ENCODE measurements at regions not wholly inside any gene's neighbourhood (a gene's known extent, or its start where the extent isn't known, plus 50 kb on each side); places are given as distances from the start of the nearest gene placed in this dataset.

DNA sequence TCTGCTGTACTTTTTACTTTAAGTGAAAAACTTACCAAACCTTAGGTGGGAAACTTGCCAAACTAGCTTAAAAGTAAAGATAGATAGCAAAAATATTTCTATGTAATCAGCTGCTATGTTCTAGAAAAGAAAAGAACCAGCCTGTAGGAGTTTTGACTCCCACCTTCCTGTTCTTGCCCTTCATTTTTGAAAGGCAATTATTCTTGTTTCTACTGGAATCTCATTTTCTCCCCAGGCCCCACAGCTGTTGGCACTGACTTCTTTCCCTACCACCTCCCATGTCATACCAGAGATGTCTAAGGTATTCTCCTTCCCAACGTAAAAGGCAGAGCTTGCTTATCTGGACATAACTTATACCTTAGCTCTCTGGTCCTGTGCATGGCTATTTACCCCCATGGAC, 389.7 kb downstream of the ARHGEF28 start:
- DNase-seq (ENCODE audit: low read depth, low spot score) (no peak), ATAC-seq (no peak)
- H3K9ac ChIP-seq (ENCODE audit: low read length) = no peak overlapping the region
- H3K4me3 ChIP-seq (replicated peaks in 1 of 2; ENCODE audit: low read depth in 1 of 2, low read length in 2 of 2) = no peak overlapping the region
- no TSS peak for BruUV-seq (replicated peaks)
- H3K4me1 ChIP-seq (ENCODE audit: control insufficient read depth in 1 of 2, insufficient read depth in 2 of 2, low read length in 2 of 2) = peaks cover 18 to 23% of the 10 kb centered on the region in 2 experiments
- H3K9me2 ChIP-seq (ENCODE audit: insufficient read depth) = no peaks in the 10 kb centered on the region
- H3K27me3 ChIP-seq (ENCODE audit: insufficient read depth, low read length) = peaks cover 16% of the 10 kb centered on the region; the same call in 1 of the 2 replicates
- no peaks in the 10 kb centered on the region for H3K9me3 ChIP-seq (ENCODE audit: control insufficient read depth in 1 of 2, insufficient read depth in 1 of 2, low read depth in 1 of 2, low read length in 2 of 2)
- TF ChIP-seq FOSL1 (IDR thresholded peaks at IDR 0.05; ENCODE audit: low read depth) (no peak), POLR2A (IDR thresholded peaks at IDR 0.05; ENCODE audit: borderline replicate concordance, extremely low read depth, insufficient read depth, insufficient read length) (no peak), RAD21 (IDR thresholded peaks at IDR 0.05; ENCODE audit: low read depth) (no peak)
- H2AFZ ChIP-seq (ENCODE audit: low read depth, low read length, poor library complexity, severe bottlenecking) = no peak overlapping the region
- H3K79me2 ChIP-seq (ENCODE audit: insufficient read depth, low read length) = no peaks in the 10 kb centered on the region
- intact Hi-C loops (cut with micrococcal nuclease) = loop anchor here (5.0 kb wide), 1 partner anchor 113 kb away; no protein-coding TSS in a partner anchor
- ChIA-PET POLR2A (no interaction called here), RAD21 (ENCODE audit: low non-redundant PET in 1 of 2, low total read pairs in 2 of 2, uncharacterized antibody in 2 of 2, unreplicated experiment in 2 of 2) (no interaction called here), CTCF (interaction anchor here (1.9 kb wide), 1 partner anchor 12 kb away, joined by 5 read pairs; no protein-coding TSS in a partner anchor)
- H3K27ac ChIP-seq (ENCODE audit: low read depth, low read length) = no peak overlapping the region
- H3K4me2 ChIP-seq (ENCODE audit: low read length) = no peak overlapping the region
- H3K36me3 ChIP-seq (ENCODE audit: control insufficient read depth in 1 of 2, insufficient read depth in 2 of 2, low read length in 2 of 2) = no peaks in the 10 kb centered on the region
- H4K20me1 ChIP-seq (ENCODE audit: insufficient read depth) = no peaks in the 10 kb centered on the region

DNA sequence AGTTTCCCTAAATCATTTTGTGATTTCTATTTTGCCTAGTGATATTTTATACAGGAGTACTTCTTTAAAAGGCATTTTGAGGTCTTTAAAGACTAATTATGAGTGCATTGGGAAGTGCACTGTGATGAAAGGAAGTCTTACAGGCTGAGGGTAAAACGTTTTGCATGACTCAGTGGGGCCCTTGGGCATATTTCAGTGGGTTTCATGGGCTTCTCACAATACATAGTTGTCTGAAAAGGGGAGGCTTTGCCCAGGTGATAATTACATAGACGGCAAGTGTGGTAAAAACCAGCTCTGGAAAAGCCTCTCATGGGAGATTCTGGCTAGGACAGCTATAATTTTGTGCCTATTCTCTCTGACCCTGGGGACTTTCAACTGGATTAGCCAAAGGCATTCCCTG, 387.2 kb downstream of the ARHGEF28 start:
- H3K4me2 ChIP-seq (ENCODE audit: low read length) = no peak overlapping the region
- no peaks in the 10 kb centered on the region for H3K9me2 ChIP-seq (ENCODE audit: insufficient read depth)
- intact Hi-C loops (cut with micrococcal nuclease) = no loop called here
- no peak overlapping the region for H2AFZ ChIP-seq (ENCODE audit: low read depth, low read length, poor library complexity, severe bottlenecking)
- no peaks in the 10 kb centered on the region for H3K27me3 ChIP-seq (ENCODE audit: insufficient read depth, low read length)
- H3K9me3 ChIP-seq (ENCODE audit: control insufficient read depth in 1 of 2, insufficient read depth in 1 of 2, low read depth in 1 of 2, low read length in 2 of 2) = no peaks in the 10 kb centered on the region
- ATAC-seq = no peak
- POLR2A ChIA-PET = no interaction called here
- no peaks in the 10 kb centered on the region for H3K36me3 ChIP-seq (ENCODE audit: control insufficient read depth in 1 of 2, insufficient read depth in 2 of 2, low read length in 2 of 2)
- RAD21 ChIA-PET (ENCODE audit: low non-redundant PET in 1 of 2, low total read pairs in 2 of 2, uncharacterized antibody in 2 of 2, unreplicated experiment in 2 of 2) = no interaction called here
- no peaks in the 10 kb centered on the region for H4K20me1 ChIP-seq (ENCODE audit: insufficient read depth)
- H3K4me3 ChIP-seq (replicated peaks in 1 of 2; ENCODE audit: low read depth in 1 of 2, low read length in 2 of 2) = no peak overlapping the region
- H3K79me2 ChIP-seq (ENCODE audit: insufficient read depth, low read length) = no peaks in the 10 kb centered on the region
- TF ChIP-seq POLR2A (IDR thresholded peaks at IDR 0.05; ENCODE audit: borderline replicate concordance, extremely low read depth, insufficient read depth, insufficient read length) = no peak
- no peak for TF ChIP-seq RAD21 (IDR thresholded peaks at IDR 0.05; ENCODE audit: low read depth)
- TF ChIP-seq ZFX (IDR thresholded peaks at IDR 0.05) = no peak
- TF ChIP-seq, protein P1, sequence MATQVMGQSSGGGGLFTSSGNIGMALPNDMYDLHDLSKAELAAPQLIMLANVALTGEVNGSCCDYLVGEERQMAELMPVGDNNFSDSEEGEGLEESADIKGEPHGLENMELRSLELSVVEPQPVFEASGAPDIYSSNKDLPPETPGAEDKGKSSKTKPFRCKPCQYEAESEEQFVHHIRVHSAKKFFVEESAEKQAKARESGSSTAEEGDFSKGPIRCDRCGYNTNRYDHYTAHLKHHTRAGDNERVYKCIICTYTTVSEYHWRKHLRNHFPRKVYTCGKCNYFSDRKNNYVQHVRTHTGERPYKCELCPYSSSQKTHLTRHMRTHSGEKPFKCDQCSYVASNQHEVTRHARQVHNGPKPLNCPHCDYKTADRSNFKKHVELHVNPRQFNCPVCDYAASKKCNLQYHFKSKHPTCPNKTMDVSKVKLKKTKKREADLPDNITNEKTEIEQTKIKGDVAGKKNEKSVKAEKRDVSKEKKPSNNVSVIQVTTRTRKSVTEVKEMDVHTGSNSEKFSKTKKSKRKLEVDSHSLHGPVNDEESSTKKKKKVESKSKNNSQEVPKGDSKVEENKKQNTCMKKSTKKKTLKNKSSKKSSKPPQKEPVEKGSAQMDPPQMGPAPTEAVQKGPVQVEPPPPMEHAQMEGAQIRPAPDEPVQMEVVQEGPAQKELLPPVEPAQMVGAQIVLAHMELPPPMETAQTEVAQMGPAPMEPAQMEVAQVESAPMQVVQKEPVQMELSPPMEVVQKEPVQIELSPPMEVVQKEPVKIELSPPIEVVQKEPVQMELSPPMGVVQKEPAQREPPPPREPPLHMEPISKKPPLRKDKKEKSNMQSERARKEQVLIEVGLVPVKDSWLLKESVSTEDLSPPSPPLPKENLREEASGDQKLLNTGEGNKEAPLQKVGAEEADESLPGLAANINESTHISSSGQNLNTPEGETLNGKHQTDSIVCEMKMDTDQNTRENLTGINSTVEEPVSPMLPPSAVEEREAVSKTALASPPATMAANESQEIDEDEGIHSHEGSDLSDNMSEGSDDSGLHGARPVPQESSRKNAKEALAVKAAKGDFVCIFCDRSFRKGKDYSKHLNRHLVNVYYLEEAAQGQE (IDR thresholded peaks at IDR 0.05; ENCODE audit: low read depth) = no peak
- TF ChIP-seq SRF (IDR thresholded peaks at IDR 0.05; ENCODE audit: low read depth) = no peak
- TF ChIP-seq CEBPB (IDR thresholded peaks at IDR 0.05; ENCODE audit: low read depth) = no peak
- no peak for TF ChIP-seq SIN3A (IDR thresholded peaks at IDR 0.05; ENCODE audit: low read depth)
- no peak for DNase-seq (ENCODE audit: low read depth, low spot score)
- H3K27ac ChIP-seq (ENCODE audit: low read depth, low read length) = no peak overlapping the region
- BruUV-seq (replicated peaks) = no TSS peak
- H3K9ac ChIP-seq (ENCODE audit: low read length) = no peak overlapping the region
- peaks cover 18 to 21% of the 10 kb centered on the region in 2 experiments for H3K4me1 ChIP-seq (ENCODE audit: control insufficient read depth in 1 of 2, insufficient read depth in 2 of 2, low read length in 2 of 2)
- CTCF ChIA-PET = no interaction called here
